Trophoblast cell (in vitro differentiated cells and primary cell): ENCODE measurements at regions not wholly inside any gene's neighbourhood (a gene's known extent, or its start where the extent isn't known, plus 50 kb on each side); places are given as distances from the start of the nearest gene placed in this dataset.
A peak's percentile ranks its signal among the peaks of the same experiment; 100 is the strongest.

Source experiments
- DNase-seq, 2 donors: peaks; one replicate each; pipeline ENCODE4 v3.0.0-alpha.2; 2016
- H2AFZ ChIP-seq: 2 replicates; pipeline ENCODE4 v1.6.1; 2013; ENCODE audit warnings: low read length, moderate library complexity, mild to moderate bottlenecking; ENCODE audit not compliant: insufficient read depth, poor library complexity
- H2AK5ac ChIP-seq: 2 replicates; pipeline ENCODE4 v1.6.1; 2013; ENCODE audit warnings: mild to moderate bottlenecking, low read length
- H2BK120ac ChIP-seq: 2 replicates; pipeline ENCODE4 v1.6.1; 2013; ENCODE audit warnings: low read length, mild to moderate bottlenecking, moderate library complexity; ENCODE audit not compliant: insufficient read depth, poor library complexity
- H2BK12ac ChIP-seq: 2 replicates; pipeline ENCODE4 v1.6.1; 2013; ENCODE audit warnings: mild to moderate bottlenecking, low read length, moderate library complexity
- H2BK5ac ChIP-seq: 2 replicates; pipeline ENCODE4 v1.6.1; 2013; ENCODE audit warnings: low read length, low read depth, moderate library complexity, mild to moderate bottlenecking; ENCODE audit not compliant: poor library complexity
- H3K14ac ChIP-seq: 2 replicates; pipeline ENCODE4 v1.6.1; 2013; ENCODE audit warnings: mild to moderate bottlenecking, low read length
- H3K18ac ChIP-seq: 2 replicates; pipeline ENCODE4 v1.6.1; 2013; ENCODE audit warnings: mild to moderate bottlenecking, low read length
- H3K23ac ChIP-seq: 2 replicates; pipeline ENCODE4 v1.6.1; 2013; ENCODE audit warnings: low read length
- H3K27ac ChIP-seq: 2 replicates; pipeline ENCODE4 v1.5.1; 2013; ENCODE audit warnings: low read depth, mild to moderate bottlenecking, inconsistent platforms, low read length, moderate library complexity
- H3K27me3 ChIP-seq: 2 replicates; pipeline ENCODE4 v1.6.1; 2013; ENCODE audit warnings: inconsistent platforms, mild to moderate bottlenecking, low read length, moderate library complexity; ENCODE audit not compliant: insufficient read depth
- H3K36me3 ChIP-seq, 2 experiments: 1 replicate in 1 of 2; 2 replicates in 1 of 2; pipeline ENCODE4 v1.6.1; 2013; ENCODE audit warnings: low read length in 2 of 2, mild to moderate bottlenecking in 2 of 2, moderate library complexity in 1 of 2; ENCODE audit not compliant: insufficient read depth in 2 of 2, control insufficient read depth in 1 of 2
- H3K4ac ChIP-seq: 2 replicates; pipeline ENCODE4 v1.6.1; 2013; ENCODE audit warnings: low read depth, mild to moderate bottlenecking, low read length, moderate library complexity
- H3K4me1 ChIP-seq, 2 experiments: 1 replicate in 1 of 2; 2 replicates in 1 of 2; pipeline ENCODE4 v1.6.1; 2013; ENCODE audit warnings: low read length in 2 of 2, mild to moderate bottlenecking in 2 of 2, moderate library complexity in 1 of 2; ENCODE audit not compliant: insufficient read depth in 2 of 2, control insufficient read depth in 1 of 2
- H3K4me2 ChIP-seq: 2 replicates; pipeline ENCODE4 v1.6.1; 2013; ENCODE audit warnings: inconsistent platforms, mild to moderate bottlenecking, low read length, moderate library complexity
- H3K4me3 ChIP-seq: 2 replicates; pipeline ENCODE4 v1.5.1; 2013; ENCODE audit warnings: mild to moderate bottlenecking, low read depth, low read length, inconsistent platforms
- H3K79me1 ChIP-seq: one replicate; pipeline ENCODE4 v1.6.1; 2013; ENCODE audit warnings: low read length
- H3K79me2 ChIP-seq: 2 replicates; pipeline ENCODE4 v1.6.1; 2013; ENCODE audit warnings: low read length, mild to moderate bottlenecking; ENCODE audit not compliant: control insufficient read depth, insufficient read depth, poor library complexity
- H3K9ac ChIP-seq: 2 replicates; pipeline ENCODE4 v1.6.1; 2013; ENCODE audit warnings: mild to moderate bottlenecking, low read length
- H3K9me3 ChIP-seq: 2 replicates; pipeline ENCODE4 v1.6.1; 2013; ENCODE audit warnings: low read depth, mild to moderate bottlenecking, control low read depth, inconsistent platforms, low read length; ENCODE audit not compliant: insufficient read depth
- H4K12ac ChIP-seq: 2 replicates; pipeline ENCODE4 v1.6.1; 2013; ENCODE audit warnings: low read depth, mild to moderate bottlenecking, low read length, moderate library complexity
- H4K8ac ChIP-seq: 2 replicates; pipeline ENCODE4 v1.6.1; 2013; ENCODE audit warnings: low read depth, mild to moderate bottlenecking, low read length, moderate library complexity
- H4K91ac ChIP-seq: one replicate; pipeline ENCODE4 v1.6.1; 2013; ENCODE audit warnings: low read depth, mild to moderate bottlenecking, low read length, moderate library complexity
- WGBS: extraction: QIAGEN DNeasy Blood & Tissue Kit; methylation state at CpG from one replicate; pipeline ENCODE4 v1.1.7; 2013; ENCODE audit warnings: missing lambda C conversion rate; ENCODE audit not compliant: insufficient read length, insufficient coverage; ENCODE audit errors: extremely low coverage; 5-methylcytosine and 5-hydroxymethylcytosine counted together

GRCh38 chr6:40022867-40023266, 88.6 kb upstream of the MOCS1 start:
- H3K36me3 ChIP-seq = no peaks in the 10 kb centered on the region
- WGBS = no CpG with 5 or more reads among the region's 6 CpGs
- H2BK5ac ChIP-seq = no peak overlapping the region
- H3K23ac ChIP-seq = no peak overlapping the region
- no peak overlapping the region for H3K18ac ChIP-seq
- H3K9ac ChIP-seq = no peak overlapping the region
- H3K79me1 ChIP-seq = no peaks in the 10 kb centered on the region
- H3K14ac ChIP-seq = no peak overlapping the region
- no peak overlapping the region for H3K4me3 ChIP-seq
- no peak overlapping the region for H4K8ac ChIP-seq
- H3K4me2 ChIP-seq = no peak overlapping the region
- no peak overlapping the region for H2AK5ac ChIP-seq
- no peak overlapping the region for H4K91ac ChIP-seq
- H3K79me2 ChIP-seq = no peaks in the 10 kb centered on the region
- H3K4ac ChIP-seq = no peak overlapping the region
- no peak overlapping the region for H3K27ac ChIP-seq
- no peak overlapping the region for H2BK12ac ChIP-seq
- H2AFZ ChIP-seq = no peak overlapping the region
- no peak overlapping the region for H2BK120ac ChIP-seq
- peaks cover 1% of the 10 kb centered on the region for H3K9me3 ChIP-seq
- H4K12ac ChIP-seq = no peak overlapping the region
- H3K27me3 ChIP-seq = no peaks in the 10 kb centered on the region
- no peaks in the 10 kb centered on the region for H3K4me1 ChIP-seq
- DNase-seq = peak; percentile 2 to 9

GRCh38 chr6:40020166-40020565, 85.9 kb upstream of the MOCS1 start:
- Histone ChIP-seq H4K91ac (no peak overlapping the region), H3K9ac (no peak overlapping the region), H3K18ac (no peak overlapping the region), H2AFZ (no peak overlapping the region), H3K79me1 (no peaks in the 10 kb centered on the region), H3K9me3 (peaks cover 1% of the 10 kb centered on the region), H2BK120ac (no peak overlapping the region), H2BK5ac (no peak overlapping the region), H4K12ac (no peak overlapping the region), H3K79me2 (no peaks in the 10 kb centered on the region), H3K4me2 (no peak overlapping the region), H3K4me3 (no peak overlapping the region), H3K23ac (no peak overlapping the region), H3K4me1 (no peaks in the 10 kb centered on the region), H3K14ac (no peak overlapping the region), H3K27me3 (no peaks in the 10 kb centered on the region), H2AK5ac (no peak overlapping the region), H3K36me3 (no peaks in the 10 kb centered on the region), H3K4ac (no peak overlapping the region), H2BK12ac (no peak overlapping the region), H3K27ac (no peak overlapping the region), H4K8ac (no peak overlapping the region)
- DNase-seq = no peak

DNA sequence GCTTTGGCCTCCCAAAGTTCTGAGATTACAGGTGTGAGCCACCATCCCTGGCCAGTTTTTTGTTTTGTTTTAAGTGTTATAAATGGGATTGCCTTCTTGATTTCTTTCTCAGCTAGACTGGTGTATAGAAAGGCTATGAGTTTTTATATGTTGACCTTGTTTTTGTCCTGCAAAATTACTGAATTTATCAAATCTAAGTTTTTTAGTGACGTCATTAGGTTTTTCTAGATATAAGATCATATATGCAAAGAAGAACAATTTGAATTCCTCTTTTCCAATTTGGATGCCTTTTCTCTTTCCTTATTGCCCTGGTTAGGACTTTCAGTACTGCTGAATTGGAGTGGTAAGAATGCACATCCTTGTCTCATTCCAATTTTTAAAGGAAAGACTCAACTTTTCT, 81.3 kb upstream of the MOCS1 start:
- H3K9me3 ChIP-seq = peaks cover 1% of the 10 kb centered on the region
- no peak overlapping the region for H3K4me3 ChIP-seq
- WGBS = no CpG with 5 or more reads among the region's 1 CpG
- H3K27me3 ChIP-seq = no peaks in the 10 kb centered on the region
- no peak overlapping the region for H2BK5ac ChIP-seq
- no peak overlapping the region for H3K4me2 ChIP-seq
- H2AK5ac ChIP-seq = no peak overlapping the region
- H2BK12ac ChIP-seq = no peak overlapping the region
- no peaks in the 10 kb centered on the region for H3K79me1 ChIP-seq
- no peak overlapping the region for H3K14ac ChIP-seq
- H3K4me1 ChIP-seq = peaks cover 0 to 2% of the 10 kb centered on the region in 2 experiments
- H3K36me3 ChIP-seq = no peaks in the 10 kb centered on the region
- H2BK120ac ChIP-seq = no peak overlapping the region
- H3K27ac ChIP-seq = no peak overlapping the region
- H3K9ac ChIP-seq = no peak overlapping the region
- no peak overlapping the region for H2AFZ ChIP-seq
- H4K12ac ChIP-seq = no peak overlapping the region
- no peak for DNase-seq
- H3K4ac ChIP-seq = no peak overlapping the region
- H3K18ac ChIP-seq = no peak overlapping the region
- no peaks in the 10 kb centered on the region for H3K79me2 ChIP-seq
- no peak overlapping the region for H4K91ac ChIP-seq
- no peak overlapping the region for H4K8ac ChIP-seq
- no peak overlapping the region for H3K23ac ChIP-seq

DNA sequence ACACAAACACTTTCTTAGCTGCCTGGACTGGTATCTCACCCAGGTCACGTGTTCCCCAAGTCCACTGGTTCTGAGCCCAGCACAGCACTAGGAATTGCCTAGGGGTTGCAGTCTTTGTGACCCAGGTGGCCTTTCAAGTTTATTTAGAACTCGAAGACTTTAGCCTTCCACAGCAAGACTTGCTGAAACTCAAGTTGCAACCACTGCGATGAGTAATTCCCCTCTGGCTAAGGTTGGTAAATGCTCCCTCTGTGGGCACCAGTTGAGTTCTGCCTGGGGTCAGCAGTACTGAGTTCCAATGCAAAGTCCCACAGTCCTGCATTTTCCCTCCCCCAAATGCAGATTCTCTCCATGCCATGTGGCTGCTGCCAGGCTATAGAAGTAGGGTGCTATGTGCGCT, 77.6 kb upstream of the MOCS1 start:
- H3K4ac ChIP-seq = no peak overlapping the region
- no peak overlapping the region for H3K4me3 ChIP-seq
- H3K4me1 ChIP-seq = peaks cover 0 to 2% of the 10 kb centered on the region in 2 experiments
- no peak overlapping the region for H4K91ac ChIP-seq
- H3K9ac ChIP-seq = no peak overlapping the region
- DNase-seq = peak; percentile 65 to 78
- H2AK5ac ChIP-seq = no peak overlapping the region
- H3K27me3 ChIP-seq = no peaks in the 10 kb centered on the region
- no peak overlapping the region for H3K23ac ChIP-seq
- H3K79me2 ChIP-seq = no peaks in the 10 kb centered on the region
- H3K27ac ChIP-seq = no peak overlapping the region
- H4K8ac ChIP-seq = no peak overlapping the region
- no peak overlapping the region for H2BK12ac ChIP-seq
- H4K12ac ChIP-seq = no peak overlapping the region
- H3K9me3 ChIP-seq = peaks cover 1% of the 10 kb centered on the region
- no peak overlapping the region for H2AFZ ChIP-seq
- no peak overlapping the region for H3K14ac ChIP-seq
- no peak overlapping the region for H2BK5ac ChIP-seq
- no peak overlapping the region for H2BK120ac ChIP-seq
- no peaks in the 10 kb centered on the region for H3K79me1 ChIP-seq
- no peak overlapping the region for H3K18ac ChIP-seq
- no CpG with 5 or more reads among the region's 4 CpGs for WGBS
- no peaks in the 10 kb centered on the region for H3K36me3 ChIP-seq
- no peak overlapping the region for H3K4me2 ChIP-seq
